Lower leg skin (tissue), 4 donors: ENCODE measurements at regions not wholly inside any gene's neighbourhood (a gene's known extent, or its start where the extent isn't known, plus 50 kb on each side); places are given as distances from the start of the nearest gene placed in this dataset.
"Not testable (repeated sequence)": the region's sequence is repeated elsewhere in the genome, so short reads cannot be mapped to it uniquely, and the experiment has no call there.

ENCODE experiments used
- DNase-seq, 2 donors: peaks; one replicate each; pipeline ENCODE4 v3.0.0-alpha.2; 2019; ENCODE audit warnings: low spot score in 2 of 2
- H3K4me3 ChIP-seq: fragments of 200-600 bp; sonication (generic); 2 replicates; pipeline ENCODE4 v1.5.1; 2017; ENCODE audit warnings: mild to moderate bottlenecking, low read depth; ENCODE audit not compliant: poor library complexity, severe bottlenecking
- CTCF ChIP-seq, 3 donors: fragments of 450-650 bp; IDR thresholded peaks; one replicate each; pipeline ENCODE4 v1.5.1; 2016; ENCODE audit warnings: antibody characterized with exemption in 3 of 3, mild to moderate bottlenecking in 3 of 3, moderate library complexity in 2 of 3
- POLR2A ChIP-seq, 2 donors: fragments of 450-650 bp; IDR thresholded peaks; one replicate each; pipeline ENCODE4 v1.6.1; 2016 to 2017; ENCODE audit warnings: antibody characterized with exemption in 2 of 2, mild to moderate bottlenecking in 1 of 2, moderate library complexity in 1 of 2
- WGBS, 2 donors: methylation state at CpG; one replicate each; pipeline ENCODE4 v1.1.5; 2018; 5-methylcytosine and 5-hydroxymethylcytosine counted together
- intact Hi-C: fragments of 100-400 bp; cut with DNase I; formaldehyde crosslinking; loops from one replicate; pipeline ENCODE4 v1.15.0; 2023; ENCODE audit warnings: low total_unique reads

GRCh38 chr7:116403265-116403664 lies 96.3 kb upstream of the CAV2 start:
- WGBS, 2 donors: 59 to 68% methylated on average over 1 of the region's 1 CpG
- no peak overlapping the region for H3K4me3 ChIP-seq
- intact Hi-C loops: no loop called here
- TF ChIP-seq POLR2A (IDR thresholded peaks at IDR 0.05): no peak
- TF ChIP-seq CTCF (IDR thresholded peaks at IDR 0.05): no peak
- no peak for DNase-seq

- no peak for DNase-seq
- 46 to 49% methylated on average over 3 of the region's 3 CpGs for WGBS, 2 donors
- no peak overlapping the region for H3K4me3 ChIP-seq
- TF ChIP-seq CTCF (IDR thresholded peaks at IDR 0.05) (no peak), POLR2A (IDR thresholded peaks at IDR 0.05) (no peak)
- intact Hi-C loops: no loop called here
Observed at GRCh38 chr7:116404389-116404788, 95.1 kb upstream of the CAV2 start.

- WGBS, 2 donors: 89 to 92% methylated on average over 2 of the region's 2 CpGs
- no peak for DNase-seq
- intact Hi-C loops: no loop called here
Observed at GRCh38 chr7:116405810-116406209, 93.7 kb upstream of the CAV2 start.

GRCh38 chr7:116407165-116407564 lies 92.4 kb upstream of the CAV2 start:
- no peak for DNase-seq
- no peak for TF ChIP-seq CTCF (IDR thresholded peaks at IDR 0.05)
- no peak for TF ChIP-seq POLR2A (IDR thresholded peaks at IDR 0.05)
- 92 to 97% methylated on average over 3 of the region's 3 CpGs for whole genome bisulfite sequencing, 2 donors
- H3K4me3 ChIP-seq: no peak overlapping the region
- intact Hi-C loops: no loop called here

More at GRCh38 chr7:116405810-116406209, 93.7 kb upstream of the CAV2 start:
- no peak overlapping the region for H3K4me3 ChIP-seq
- no peak for TF ChIP-seq POLR2A (IDR thresholded peaks at IDR 0.05)
- no peak for TF ChIP-seq CTCF (IDR thresholded peaks at IDR 0.05)

GRCh38 chr7:116408166-116408565 lies 91.4 kb upstream of the CAV2 start:
- no peak for DNase-seq
- TF ChIP-seq CTCF (IDR thresholded peaks at IDR 0.05) (no peak), POLR2A (IDR thresholded peaks at IDR 0.05) (no peak)
- 63 to 74% methylated on average over 2 of the region's 2 CpGs for WGBS, 2 donors
- intact Hi-C loops: no loop called here
- H3K4me3 ChIP-seq: no peak overlapping the region

- intact Hi-C loops, DNase-seq, H3K4me3 ChIP-seq: not testable (repeated sequence)
- WGBS, 2 donors: 91 to 95% methylated on average over 25 to 28 of the region's 28 CpGs
Observed at GRCh38 chr7:116408831-116409453, 90.6 kb upstream of the CAV2 start.

GRCh38 chr7:116410694-116411093 lies 88.8 kb upstream of the CAV2 start:
- H3K4me3 ChIP-seq, intact Hi-C loops, DNase-seq: not testable (repeated sequence)
- WGBS, 2 donors: 97 to 98% methylated on average over 3 of the region's 3 CpGs
